ENCODE measurements at regions not wholly inside any gene's neighbourhood (a gene's known extent, or its start where the extent isn't known, plus 50 kb on each side); places are given as distances from the start of the nearest gene placed in this dataset.
A peak's percentile ranks its signal among the peaks of the same experiment; 100 is the strongest.

DNA sequence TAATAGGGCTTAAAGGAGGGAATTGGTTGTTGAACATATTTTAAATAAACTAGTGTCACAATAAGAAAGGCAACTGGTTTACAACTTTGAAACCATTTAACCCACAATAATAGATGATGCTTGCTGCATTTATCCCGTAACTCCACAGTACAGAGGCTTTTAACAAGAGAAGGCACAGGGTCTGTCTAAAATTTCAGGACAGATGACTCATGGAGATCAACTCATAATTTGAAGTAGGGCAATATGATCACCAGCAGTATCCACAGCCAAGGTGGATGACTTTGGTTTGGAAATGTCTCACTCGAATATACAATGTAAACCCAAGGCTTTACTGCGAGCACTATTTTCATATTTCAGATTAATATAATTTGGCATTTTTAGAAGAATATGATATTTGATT, 340.2 kb downstream of the LRIG3 start:
- no peak for DNase-seq

- no peak for DNase-seq
Observed at GRCh38 chr12:58583529-58583928, 336.8 kb downstream of the LRIG3 start.

GRCh38 chr12:58583940-58584339, 336.4 kb downstream of the LRIG3 start:
- no peak for DNase-seq

DNA sequence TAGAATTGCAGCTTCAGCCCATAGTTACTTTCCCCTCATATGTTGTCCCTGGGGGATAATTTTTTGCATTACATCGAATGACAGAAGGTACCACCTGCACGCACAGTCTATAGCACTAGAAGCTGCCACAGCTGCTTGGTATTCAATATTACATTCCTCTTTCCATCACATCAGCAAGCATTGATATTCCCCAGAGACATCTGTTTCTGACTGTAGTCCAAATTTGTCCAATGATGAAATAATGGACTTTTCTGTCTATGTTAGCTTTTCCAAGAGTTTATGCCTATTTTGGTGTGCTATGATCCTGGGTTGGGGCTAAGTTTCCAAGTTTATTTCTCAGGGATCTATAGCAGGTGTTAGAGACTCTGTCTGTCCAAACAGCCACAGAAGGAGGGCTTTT, 335.4 kb downstream of the LRIG3 start:
- no peak for DNase-seq

DNA sequence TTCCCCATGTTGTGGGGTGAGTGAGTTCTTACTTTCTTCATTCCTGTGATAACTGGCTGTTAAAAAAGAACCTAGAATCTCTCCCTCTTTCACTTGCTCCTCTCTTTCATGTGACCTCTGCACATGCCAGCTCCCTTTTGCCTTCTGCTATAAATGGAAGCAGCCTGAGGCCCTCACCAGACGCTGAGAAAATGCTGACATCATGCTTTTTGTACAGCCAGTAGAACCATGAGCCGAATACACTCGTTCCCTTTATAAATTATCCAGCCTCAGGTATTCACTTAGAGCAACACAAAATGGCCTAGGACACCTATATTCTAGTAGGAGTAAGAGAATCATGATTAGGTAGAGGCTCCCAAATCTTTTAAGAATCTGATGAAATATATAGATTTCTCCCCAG, 333.5 kb downstream of the LRIG3 start:
- DNase-seq, result no peak

- DNase-seq, result no peak
Observed at GRCh38 chr12:58588770-58589169, 331.5 kb downstream of the LRIG3 start.

DNA sequence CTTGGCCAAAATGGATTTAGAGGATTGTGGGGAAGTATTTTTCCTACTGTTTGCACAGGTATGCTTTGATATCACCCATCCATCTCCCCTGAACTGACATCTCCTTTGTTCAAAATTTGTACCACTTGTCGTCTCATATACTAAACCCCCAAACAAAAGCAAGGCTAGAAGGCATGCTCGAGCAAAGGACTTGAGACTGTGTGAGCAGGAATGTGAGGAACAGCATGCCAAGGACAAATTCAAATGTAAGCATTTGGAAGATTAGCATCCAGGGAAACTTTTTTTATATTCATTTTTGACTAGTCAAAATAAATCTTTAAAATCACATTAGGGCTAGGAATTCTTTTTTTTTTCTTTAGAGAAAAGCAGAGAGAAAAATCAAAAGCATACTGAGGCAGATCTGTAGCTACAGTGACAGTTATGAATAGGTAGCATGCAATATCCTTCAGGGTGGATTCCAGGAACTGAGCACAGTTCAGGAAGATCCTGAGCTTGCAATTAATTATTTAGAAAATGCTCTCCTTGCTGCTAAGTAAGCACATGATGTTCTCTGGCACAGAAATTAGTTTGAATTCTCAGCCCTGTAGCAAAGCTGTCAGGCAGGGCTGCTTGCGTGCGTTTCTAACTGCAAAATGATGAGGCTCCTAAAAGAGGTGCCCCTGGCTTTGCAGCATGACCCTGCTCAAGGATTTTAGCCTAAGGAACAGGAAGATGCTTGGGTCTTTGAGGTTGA, 327.7 kb downstream of the LRIG3 start:
- peak in 4 of 51 donors; percentile 2 to 9 (median 4) for DNase-seq

GRCh38 chr12:58593557-58594304, 326.6 kb downstream of the LRIG3 start:
- DNase-seq, result no peak

- DNase-seq, result no peak
Observed at GRCh38 chr12:58596381-58596780, 323.9 kb downstream of the LRIG3 start.

GRCh38 chr12:58601529-58601928, 318.8 kb downstream of the LRIG3 start:
- no peak for DNase-seq

- no peak for DNase-seq
Observed at GRCh38 chr12:58602179-58602578, 318.1 kb downstream of the LRIG3 start.

DNA sequence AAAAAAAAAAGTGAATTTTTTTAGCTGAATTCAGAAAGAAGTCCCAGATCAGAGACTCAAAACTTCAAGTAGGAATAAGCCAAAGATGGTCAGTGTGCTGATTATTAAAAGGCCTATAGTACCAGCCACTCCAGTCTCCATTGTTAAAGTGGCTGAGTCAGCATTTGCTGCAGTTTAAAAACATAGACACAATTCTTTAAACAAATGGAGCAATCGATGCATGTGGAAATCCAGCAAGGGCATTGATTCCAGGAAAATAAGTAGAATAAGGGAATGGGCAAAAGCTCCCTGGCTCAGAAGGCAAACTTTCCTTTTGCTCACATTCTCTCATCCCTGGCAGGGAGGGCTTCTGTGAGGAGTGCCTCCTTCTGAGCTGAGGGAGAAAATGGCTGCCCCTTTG, 317.6 kb downstream of the LRIG3 start:
- DNase-seq, result no peak

DNA sequence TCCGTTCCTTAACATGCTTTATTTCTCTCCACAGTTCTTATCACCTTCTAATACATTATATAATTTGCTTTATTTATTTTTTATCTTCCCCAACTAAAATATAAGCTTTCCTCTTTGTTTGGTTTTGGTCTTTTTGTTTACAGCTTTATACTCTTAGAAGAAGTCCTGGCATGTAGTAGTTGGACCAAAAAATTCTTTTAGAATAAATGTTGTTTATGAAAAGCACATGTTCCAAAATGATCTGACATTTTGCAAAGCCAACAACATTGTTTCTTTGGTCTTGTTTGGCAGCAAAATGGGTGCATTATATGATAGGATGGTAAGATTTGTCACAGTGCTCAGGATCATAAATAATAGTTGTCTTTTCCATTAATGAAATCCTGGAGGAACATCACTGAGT, 312.5 kb downstream of the LRIG3 start:
- no peak for DNase-seq

- no peak for DNase-seq
Observed at GRCh38 chr12:58608711-58609110, 311.6 kb downstream of the LRIG3 start.

GRCh38 chr12:58615047-58615446, 305.3 kb downstream of the LRIG3 start:
- no peak for DNase-seq

GRCh38 chr12:58615576-58615975, 304.7 kb downstream of the LRIG3 start:
- DNase-seq, result no peak

DNA sequence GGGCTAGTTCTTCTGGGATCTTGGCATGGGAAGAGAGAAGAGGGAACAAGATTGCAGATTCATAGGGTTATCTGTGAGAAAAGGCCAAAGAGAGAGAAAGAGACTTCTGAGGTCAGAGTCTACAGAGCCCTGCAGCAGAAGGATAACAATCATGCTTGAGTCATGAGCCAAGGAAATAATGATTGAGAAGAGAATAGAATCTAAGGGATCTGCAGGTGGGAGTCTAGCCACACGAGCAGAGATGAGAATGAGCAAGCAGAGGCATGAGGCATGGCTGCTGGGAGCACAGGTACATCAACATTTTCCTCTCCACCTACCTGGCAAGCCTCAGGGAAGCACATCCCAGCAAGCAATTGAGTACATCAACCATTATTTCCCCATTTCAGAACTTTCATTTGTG, 303.7 kb downstream of the LRIG3 start:
- DNase-seq, result no peak

DNA sequence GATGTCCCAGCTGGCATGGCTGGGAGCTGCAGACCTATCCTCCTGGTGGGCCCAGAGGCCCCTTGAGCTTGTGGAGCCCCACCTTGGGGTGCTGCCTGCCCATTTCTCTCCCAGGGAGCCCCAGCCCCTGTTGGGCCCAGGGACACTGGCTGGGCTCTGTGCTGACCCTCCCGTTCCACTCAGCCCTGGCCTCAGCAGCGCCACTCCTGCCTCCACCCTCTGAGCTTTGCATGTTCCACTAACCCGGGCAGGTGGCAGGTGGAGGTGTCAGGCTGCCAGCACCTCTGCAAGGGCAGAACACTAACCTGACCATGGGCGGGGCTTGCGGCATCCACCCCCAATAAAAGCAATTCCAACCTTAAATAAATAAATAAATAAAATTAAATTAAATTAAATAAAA, 299.2 kb downstream of the LRIG3 start:
- DNase-seq, result no peak

GRCh38 chr12:58629376-58629775, 290.9 kb downstream of the LRIG3 start:
- no peak for DNase-seq

- no peak for DNase-seq
Observed at GRCh38 chr12:58633479-58633878, 286.8 kb downstream of the LRIG3 start.

DNA sequence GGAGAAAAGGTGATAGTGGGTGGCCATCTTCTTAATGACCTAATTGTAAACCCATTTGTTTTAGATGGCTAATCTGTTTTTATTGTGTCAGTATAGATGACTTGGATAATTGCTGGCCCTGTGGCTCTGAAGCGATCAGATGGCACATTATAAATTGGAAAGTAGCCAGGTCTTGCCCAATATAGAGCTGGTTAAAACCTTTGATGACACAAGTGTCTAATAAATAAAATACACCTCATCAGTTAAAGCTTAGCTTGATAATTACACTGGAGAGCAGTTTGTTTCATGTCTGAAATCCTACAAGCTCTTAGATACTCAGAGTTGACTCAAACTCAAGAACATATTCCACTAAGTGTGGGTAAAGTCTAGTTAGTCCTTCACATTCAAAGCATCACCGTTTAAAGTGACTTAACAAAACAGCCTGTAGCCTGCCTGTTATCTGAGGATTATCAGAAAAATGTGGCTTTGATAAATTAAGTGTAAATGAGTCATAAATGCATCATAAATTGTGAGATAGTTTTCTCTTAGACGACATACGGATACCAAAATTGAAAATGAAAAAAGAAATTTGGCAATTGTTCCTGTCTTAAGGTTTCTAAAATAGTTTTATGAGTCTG, 280.9 kb downstream of the LRIG3 start:
- no peak for DNase-seq

- DNase-seq, result no peak
Observed at GRCh38 chr12:58640314-58640713, 280.0 kb downstream of the LRIG3 start.

GRCh38 chr12:58645946-58646345, 274.4 kb downstream of the LRIG3 start:
- no peak for DNase-seq
